IMR-90 (cell line): ENCODE measurements at regions not wholly inside any gene's neighbourhood (a gene's known extent, or its start where the extent isn't known, plus 50 kb on each side); places are given as distances from the start of the nearest gene placed in this dataset.
"Not testable (repeated sequence)": the region's sequence is repeated elsewhere in the genome, so short reads cannot be mapped to it uniquely, and the experiment has no call there.

Experiments used
- ATAC-seq: fragments of 200-7000 bp; cut with Tn5 transposase; 2 replicates; pipeline ENCODE4 v1.9.1; 2020; ENCODE audit warnings: low read depth, mild to moderate bottlenecking, moderate library complexity
- BruUV-seq: library from RNA; stranded (reverse); fragments of 400-500 nt; replicated peaks from 2 replicates; lab custom pipeline; 2021; lab: Mats Ljungman, UMichigan
- CTCF ChIA-PET: fragments of 300-600 bp; formaldehyde crosslinking; extraction: SDS; loops from one replicate; lab custom pipeline; 2021; ENCODE audit warnings: antibody characterized with exemption; lab: Yijun Ruan, JAX
- POLR2A ChIA-PET: fragments of 300-600 bp; sonication (Branson Sonifier 250); formaldehyde crosslinking; loops from one replicate; lab custom pipeline; 2022; ENCODE audit warnings: antibody characterized with exemption; ENCODE audit not compliant: unreplicated experiment; lab: Charles Lee
- DNase-seq: peaks from one replicate; pipeline ENCODE4 v3.0.0; 2013
- H2AFZ ChIP-seq: replicated peaks from 2 replicates; pipeline ENCODE3; 2013; ENCODE audit warnings: low read length, mild to moderate bottlenecking; ENCODE audit not compliant: poor library complexity
- H2AK5ac ChIP-seq: 2 replicates; pipeline ENCODE4 v1.6.1; 2013; ENCODE audit warnings: low read depth, low read length, inconsistent platforms
- H2AK9ac ChIP-seq: replicated peaks from 2 replicates; pipeline ENCODE3; 2013; ENCODE audit warnings: mild to moderate bottlenecking, low read depth, low read length, moderate library complexity; ENCODE audit not compliant: poor library complexity
- H2BK120ac ChIP-seq: 2 replicates; pipeline ENCODE4 v1.6.1; 2013; ENCODE audit warnings: low read depth, low read length, inconsistent platforms
- H2BK15ac ChIP-seq: 3 replicates; pipeline ENCODE4 v1.6.1; 2013; ENCODE audit warnings: low read depth, low read length, inconsistent platforms
- H2BK20ac ChIP-seq: 2 replicates; pipeline ENCODE4 v1.6.1; 2013; ENCODE audit warnings: low read depth, mild to moderate bottlenecking, inconsistent platforms, low read length, moderate library complexity
- H2BK5ac ChIP-seq: 2 replicates; pipeline ENCODE4 v1.6.1; 2013; ENCODE audit warnings: mild to moderate bottlenecking, low read depth, low read length, inconsistent platforms; ENCODE audit not compliant: poor library complexity, severe bottlenecking
- H3K14ac ChIP-seq: replicated peaks from 2 replicates; pipeline ENCODE4 v1.6.1; 2013; ENCODE audit warnings: low read depth, low read length, inconsistent platforms
- H3K18ac ChIP-seq: 2 replicates; pipeline ENCODE4 v1.6.1; 2013; ENCODE audit warnings: low read depth, low read length, control low read depth
- H3K23ac ChIP-seq: 2 replicates; pipeline ENCODE4 v1.6.1; 2013; ENCODE audit warnings: low read depth, low read length, inconsistent platforms
- H3K27ac ChIP-seq: 2 replicates; pipeline ENCODE4 v1.5.1; 2013; ENCODE audit warnings: mild to moderate bottlenecking, control low read depth, low read length; ENCODE audit not compliant: insufficient read depth
- H3K27me3 ChIP-seq: 2 replicates; pipeline ENCODE4 v1.6.1; 2013; ENCODE audit warnings: low read length; ENCODE audit not compliant: control insufficient read depth, insufficient read depth
- H3K36me3 ChIP-seq: 2 replicates; pipeline ENCODE4 v1.6.1; 2013; ENCODE audit warnings: low read length, mixed read lengths; ENCODE audit not compliant: control insufficient read depth, insufficient read depth
- H3K4ac ChIP-seq: 2 replicates; pipeline ENCODE4 v1.6.1; 2013; ENCODE audit warnings: low read depth, low read length, inconsistent platforms
- H3K4me1 ChIP-seq: 2 replicates; pipeline ENCODE4 v1.6.1; 2013; ENCODE audit warnings: low read length, mixed read lengths; ENCODE audit not compliant: control insufficient read depth, insufficient read depth
- H3K4me2 ChIP-seq: 2 replicates; pipeline ENCODE4 v1.6.1; 2013; ENCODE audit warnings: low read depth, mild to moderate bottlenecking, control low read depth, low read length, moderate library complexity
- H3K4me3 ChIP-seq: 2 replicates; pipeline ENCODE4 v1.5.1; 2013; ENCODE audit warnings: low read depth, mild to moderate bottlenecking, control low read depth, low read length, moderate library complexity; ENCODE audit not compliant: insufficient read depth
- H3K56ac ChIP-seq: 2 replicates; pipeline ENCODE4 v1.6.1; 2013; ENCODE audit warnings: low read length, inconsistent platforms; ENCODE audit not compliant: insufficient read depth; ENCODE audit errors: extremely low read depth
- H3K79me1 ChIP-seq, 2 experiments: 2 replicates each; pipeline ENCODE4 v1.6.1; 2013; ENCODE audit warnings: low read length in 2 of 2, inconsistent platforms in 1 of 2, low read depth in 1 of 2
- H3K9ac ChIP-seq: 2 replicates; pipeline ENCODE4 v1.6.1; 2013; ENCODE audit warnings: low read depth, low read length, control low read depth
- H3K9me1 ChIP-seq: 2 replicates; pipeline ENCODE4 v1.6.1; 2013; ENCODE audit warnings: low read length, inconsistent platforms; ENCODE audit not compliant: insufficient read depth
- H3K9me3 ChIP-seq: 2 replicates; pipeline ENCODE4 v1.6.1; 2013; ENCODE audit warnings: low read length; ENCODE audit not compliant: control insufficient read depth, insufficient read depth
- H4K20me1 ChIP-seq: 2 replicates; pipeline ENCODE4 v1.6.1; 2013; ENCODE audit warnings: low read length, inconsistent platforms; ENCODE audit not compliant: insufficient read depth
- H4K5ac ChIP-seq: 2 replicates; pipeline ENCODE4 v1.6.1; 2013; ENCODE audit warnings: mild to moderate bottlenecking, low read depth, low read length, control low read depth
- H4K8ac ChIP-seq, 2 experiments: 2 replicates each; pipeline ENCODE4 v1.6.1; 2013; ENCODE audit warnings: low read depth in 2 of 2, low read length in 2 of 2, control low read depth in 1 of 2, inconsistent platforms in 1 of 2
- H4K91ac ChIP-seq: 2 replicates; pipeline ENCODE4 v1.6.1; 2013; ENCODE audit warnings: low read depth, low read length, inconsistent platforms; ENCODE audit not compliant: insufficient read depth
- CHD1 ChIP-seq: IDR thresholded peaks from 2 replicates; pipeline ENCODE4 v1.6.1; 2012; ENCODE audit warnings: low read depth, low read length, improper control_type of control experiment
- MAFK ChIP-seq: IDR thresholded peaks from 2 replicates; pipeline ENCODE4 v1.6.1; 2012; ENCODE audit warnings: low read depth, low read length, improper control_type of control experiment
- NFE2L2 ChIP-seq: fragments of 150-350 bp; IDR thresholded peaks from 2 replicates; pipeline ENCODE4 v1.6.1; 2016; ENCODE audit warnings: low read depth, mild to moderate bottlenecking, low read length
- POLR2A ChIP-seq: IDR thresholded peaks from 2 replicates; pipeline ENCODE4 v1.6.1; 2012; ENCODE audit warnings: mild to moderate bottlenecking, low read depth, low read length
- RAD21 ChIP-seq: IDR thresholded peaks from 2 replicates; pipeline ENCODE4 v1.6.1; 2012; ENCODE audit warnings: low read length, improper control_type of control experiment
- WGBS, 2 experiments: methylation state at CpG; one replicate each; pipeline versions ENCODE4 v1.1.5 to v1.1.7; 2013; ENCODE audit warnings: missing lambda C conversion rate in 2 of 2; ENCODE audit not compliant: insufficient read length in 1 of 2; ENCODE audit errors: extremely low coverage in 2 of 2; 5-methylcytosine and 5-hydroxymethylcytosine counted together
- dilution Hi-C: fragments of 300-500 bp; cut with HindIII; formaldehyde crosslinking; loops from one replicate; pipeline ENCODE4 v1.14.3; 2018; ENCODE audit warnings: low sequenced_read_pairs; ENCODE audit not compliant: unreplicated experiment
- in situ Hi-C: fragments of 300-500 bp; cut with MboI; formaldehyde crosslinking; loops from 3 replicates; pipeline ENCODE4 v1.14.3; 2019; ENCODE audit warnings: low sequenced_read_pairs, inconsistent platforms, mixed read lengths
- intact Hi-C: fragments of 100-400 bp; cut with micrococcal nuclease; formaldehyde crosslinking; loops from 2 replicates; pipeline ENCODE4 v1.10.0; 2022
- TF ChIP-seq, protein P1 (sequence below): fragments of 150-350 bp; IDR thresholded peaks from 2 replicates; pipeline ENCODE4 v1.6.1; 2017; ENCODE audit warnings: mild to moderate bottlenecking, antibody characterized with exemption, low read length, low read depth
- TF ChIP-seq, protein P2 (sequence below): fragments of 150-350 bp; IDR thresholded peaks from 2 replicates; pipeline ENCODE4 v1.6.1; 2016; ENCODE audit warnings: low read depth, mild to moderate bottlenecking, low read length, moderate library complexity, borderline replicate concordance

DNA sequence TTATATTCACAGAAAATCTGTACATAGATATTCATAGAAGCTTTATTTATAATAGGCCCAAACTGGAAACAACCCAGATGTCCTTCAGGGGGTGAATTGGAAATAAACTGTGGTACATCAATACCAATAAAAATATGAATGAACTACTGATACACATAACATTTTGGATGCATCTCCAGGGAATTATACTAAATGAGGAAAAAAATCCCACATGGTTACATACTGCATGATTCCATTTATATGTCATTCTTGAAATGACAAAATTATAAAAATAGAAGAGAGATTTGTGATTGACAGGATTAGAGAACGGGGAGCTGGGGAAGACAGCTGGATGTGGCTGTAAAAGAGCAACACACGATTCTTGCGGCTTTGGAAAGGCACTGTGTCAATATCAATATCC, 435.0 kb downstream of the TMEM182 start:
- H2BK20ac ChIP-seq, result no peak overlapping the region
- CTCF ChIA-PET, result no interaction called here
- intact Hi-C loops, result no loop called here

DNA sequence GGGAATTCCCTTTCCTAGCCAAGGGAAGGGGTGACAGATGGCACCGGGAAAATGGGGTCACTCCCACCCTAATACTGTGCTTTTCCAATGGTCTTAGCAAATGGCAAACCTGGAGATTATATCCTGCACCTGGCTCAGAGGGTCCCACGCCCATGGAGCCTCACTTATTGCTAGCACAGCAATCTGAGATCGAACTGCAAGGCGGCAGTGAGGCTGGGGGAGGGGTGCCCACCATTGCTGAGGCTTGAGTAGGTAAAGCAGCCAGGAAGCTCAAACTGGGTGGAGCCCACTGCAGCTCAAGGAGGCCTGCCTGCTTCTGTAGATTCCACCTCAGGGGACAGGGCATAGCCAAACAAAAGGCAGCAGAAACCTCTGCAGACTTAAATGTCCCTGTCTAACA, 438.9 kb downstream of the TMEM182 start:
- H3K36me3 ChIP-seq, H3K9ac ChIP-seq, H2BK20ac ChIP-seq, ATAC-seq, H4K91ac ChIP-seq, H3K4me3 ChIP-seq, H2AK9ac ChIP-seq, H3K9me1 ChIP-seq, H2BK120ac ChIP-seq, DNase-seq, H3K27ac ChIP-seq, H2BK5ac ChIP-seq, H3K79me1 ChIP-seq, POLR2A ChIA-PET, CTCF ChIA-PET, H2AK5ac ChIP-seq, H2AFZ ChIP-seq, H4K5ac ChIP-seq, BruUV-seq, H4K8ac ChIP-seq, H3K14ac ChIP-seq, in situ Hi-C loops, H3K4me2 ChIP-seq, H3K9me3 ChIP-seq, H3K27me3 ChIP-seq, H3K23ac ChIP-seq, H3K4me1 ChIP-seq, H3K18ac ChIP-seq, intact Hi-C loops, H3K4ac ChIP-seq, H3K56ac ChIP-seq, H4K20me1 ChIP-seq, H2BK15ac ChIP-seq, dilution Hi-C loops: not testable (repeated sequence)
- no CpG with 5 or more reads among the region's 4 CpGs for WGBS, 2 experiments

More for the DNA sequence above, 435.0 kb downstream of the TMEM182 start:
- Histone ChIP-seq H3K23ac (no peak overlapping the region), H3K4me2 (no peak overlapping the region), H4K91ac (no peak overlapping the region), H3K4me1 (no peaks in the 10 kb centered on the region), H3K4ac (no peak overlapping the region), H4K8ac (no peak overlapping the region), H2BK15ac (no peak overlapping the region), H3K27ac (no peak overlapping the region), H2AFZ (no peak overlapping the region), H3K9ac (no peak overlapping the region), H3K79me1 (no peaks in the 10 kb centered on the region), H4K20me1 (no peaks in the 10 kb centered on the region), H3K56ac (no peak overlapping the region), H3K36me3 (no peaks in the 10 kb centered on the region), H2BK120ac (no peak overlapping the region), H2AK5ac (no peak overlapping the region), H3K18ac (no peak overlapping the region), H3K27me3 (no peaks in the 10 kb centered on the region), H2BK5ac (no peak overlapping the region), H3K9me3 (peaks cover 3% of the 10 kb centered on the region; the same call in 1 of the 2 replicates), H3K14ac (no peak overlapping the region), H3K4me3 (no peak overlapping the region), H4K5ac (no peak overlapping the region), H3K9me1 (no peaks in the 10 kb centered on the region), H2AK9ac (no peak overlapping the region)
- TF ChIP-seq, protein P1, sequence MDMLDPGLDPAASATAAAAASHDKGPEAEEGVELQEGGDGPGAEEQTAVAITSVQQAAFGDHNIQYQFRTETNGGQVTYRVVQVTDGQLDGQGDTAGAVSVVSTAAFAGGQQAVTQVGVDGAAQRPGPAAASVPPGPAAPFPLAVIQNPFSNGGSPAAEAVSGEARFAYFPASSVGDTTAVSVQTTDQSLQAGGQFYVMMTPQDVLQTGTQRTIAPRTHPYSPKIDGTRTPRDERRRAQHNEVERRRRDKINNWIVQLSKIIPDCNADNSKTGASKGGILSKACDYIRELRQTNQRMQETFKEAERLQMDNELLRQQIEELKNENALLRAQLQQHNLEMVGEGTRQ, result no peak
- no peak for TF ChIP-seq NFE2L2
- no peak for TF ChIP-seq MAFK
- TF ChIP-seq, protein P2, sequence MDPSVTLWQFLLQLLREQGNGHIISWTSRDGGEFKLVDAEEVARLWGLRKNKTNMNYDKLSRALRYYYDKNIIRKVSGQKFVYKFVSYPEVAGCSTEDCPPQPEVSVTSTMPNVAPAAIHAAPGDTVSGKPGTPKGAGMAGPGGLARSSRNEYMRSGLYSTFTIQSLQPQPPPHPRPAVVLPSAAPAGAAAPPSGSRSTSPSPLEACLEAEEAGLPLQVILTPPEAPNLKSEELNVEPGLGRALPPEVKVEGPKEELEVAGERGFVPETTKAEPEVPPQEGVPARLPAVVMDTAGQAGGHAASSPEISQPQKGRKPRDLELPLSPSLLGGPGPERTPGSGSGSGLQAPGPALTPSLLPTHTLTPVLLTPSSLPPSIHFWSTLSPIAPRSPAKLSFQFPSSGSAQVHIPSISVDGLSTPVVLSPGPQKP, result no peak
- TF ChIP-seq CHD1, result no peak
- TF ChIP-seq POLR2A, result no peak
- no peak for TF ChIP-seq RAD21
- in situ Hi-C loops (no loop called here), dilution Hi-C loops (no loop called here)
- POLR2A ChIA-PET, result no interaction called here
- no TSS peak for BruUV-seq
- DNase-seq (no peak), ATAC-seq (no peak)
- WGBS, 2 experiments, result no CpG with 5 or more reads among the region's 3 CpGs
